Effector CD4-positive, alpha-beta T cell (primary cell): ENCODE measurements at regions not wholly inside any gene's neighbourhood (a gene's known extent, or its start where the extent isn't known, plus 50 kb on each side); places are given as distances from the start of the nearest gene placed in this dataset.
"Not testable (repeated sequence)": the region's sequence is repeated elsewhere in the genome, so short reads cannot be mapped to it uniquely, and the experiment has no call there.

Experiments used
- DNase-seq: peaks from one replicate; pipeline ENCODE4 v3.0.0-alpha.2; 2020

DNA sequence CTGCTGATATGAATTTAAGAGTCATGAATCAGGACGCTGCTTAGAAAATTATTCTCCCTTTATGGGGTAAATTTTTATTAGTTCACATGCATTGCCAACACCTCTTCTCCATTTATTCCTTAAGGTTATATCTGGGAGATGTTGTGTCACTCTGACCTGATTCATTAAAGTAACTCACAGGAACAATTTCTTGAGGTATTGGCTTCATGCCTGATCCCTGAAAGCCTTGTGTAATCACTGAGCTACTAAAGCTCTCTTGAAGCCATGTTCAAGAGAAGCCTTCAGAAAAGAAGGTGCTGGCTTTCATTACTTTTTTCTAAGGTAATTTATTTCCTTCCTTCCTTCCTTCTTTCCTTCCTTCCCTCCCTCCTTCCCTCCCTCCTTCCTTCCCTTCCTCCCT is 420.6 kb downstream of the RAB38 start:
- DNase-seq, result no peak

DNA sequence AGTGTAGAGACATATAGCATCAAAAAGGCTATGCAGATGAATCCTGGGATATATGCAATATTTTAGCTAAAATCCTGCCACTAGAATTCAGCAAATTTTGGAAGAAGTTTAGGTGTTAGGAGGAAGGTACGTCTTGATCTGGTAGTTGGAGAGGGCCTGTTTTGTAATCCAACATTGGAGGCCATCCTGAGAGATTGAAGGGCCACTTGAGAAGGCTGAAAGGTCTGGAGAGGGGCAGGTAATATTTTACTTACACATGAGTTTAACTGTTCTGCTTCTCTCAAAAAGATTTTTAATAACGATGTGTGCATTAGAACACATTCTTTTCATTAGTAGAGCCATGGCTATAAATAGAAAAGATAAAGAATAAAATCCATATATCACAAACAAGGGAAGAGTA is 422.1 kb downstream of the RAB38 start:
- DNase-seq, result no peak

DNA sequence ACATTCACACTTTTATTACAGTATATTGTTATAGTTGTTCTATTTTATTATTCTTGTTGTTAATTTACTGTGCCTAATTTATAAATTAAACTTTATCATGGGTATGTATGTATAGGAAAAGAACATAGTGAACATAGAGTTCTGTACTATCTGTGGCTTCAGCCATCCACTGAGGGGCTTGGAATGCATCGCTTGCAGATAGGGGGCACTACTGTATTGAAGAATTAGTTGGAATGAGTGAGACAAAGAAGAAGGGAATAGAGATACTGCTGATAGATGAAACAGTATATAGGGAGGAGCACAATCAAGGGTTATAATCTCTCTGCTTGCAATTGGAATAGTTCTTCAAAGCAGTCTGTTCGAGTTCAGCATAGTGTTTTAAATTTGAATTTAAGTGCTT is 432.2 kb downstream of the RAB38 start:
- no peak for DNase-seq

DNA sequence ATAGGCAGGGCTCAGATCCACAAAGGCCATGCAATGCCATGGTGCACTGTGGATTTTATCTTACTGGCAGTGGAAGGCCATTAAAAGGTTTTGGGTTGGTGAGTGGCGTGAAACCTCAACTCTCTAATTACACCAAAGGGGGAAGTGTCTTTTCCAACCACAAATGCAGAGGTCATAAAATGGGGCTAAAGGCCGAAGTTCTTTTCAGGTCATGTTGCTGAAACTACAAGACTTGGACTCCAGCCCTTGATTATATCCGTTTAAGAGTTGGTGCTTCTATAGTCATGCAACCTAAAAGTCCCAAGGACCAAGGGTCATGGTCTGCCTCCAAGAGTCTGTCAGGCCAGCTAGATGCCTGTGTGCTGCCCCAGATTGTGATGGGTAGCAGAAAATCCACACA is 434.3 kb downstream of the RAB38 start:
- no peak for DNase-seq

DNA sequence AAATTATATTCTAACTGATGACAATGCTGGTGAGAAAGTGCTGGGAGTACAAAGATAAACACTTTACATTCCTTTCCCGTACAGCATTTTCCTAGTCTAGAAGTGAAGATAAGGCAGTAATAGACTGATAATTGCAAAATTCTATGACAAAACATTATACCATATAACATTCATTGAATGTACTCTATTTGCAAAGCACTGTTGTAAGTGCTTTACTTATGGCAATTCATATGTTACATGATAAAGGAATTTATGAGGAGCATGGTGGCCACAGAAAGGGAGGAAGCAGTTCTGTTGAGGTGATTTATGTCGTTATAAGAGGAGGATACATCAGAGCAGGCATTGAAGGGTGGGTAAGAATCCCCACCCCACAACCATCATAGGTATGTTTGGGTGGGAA is 434.8 kb downstream of the RAB38 start:
- no peak for DNase-seq

DNA sequence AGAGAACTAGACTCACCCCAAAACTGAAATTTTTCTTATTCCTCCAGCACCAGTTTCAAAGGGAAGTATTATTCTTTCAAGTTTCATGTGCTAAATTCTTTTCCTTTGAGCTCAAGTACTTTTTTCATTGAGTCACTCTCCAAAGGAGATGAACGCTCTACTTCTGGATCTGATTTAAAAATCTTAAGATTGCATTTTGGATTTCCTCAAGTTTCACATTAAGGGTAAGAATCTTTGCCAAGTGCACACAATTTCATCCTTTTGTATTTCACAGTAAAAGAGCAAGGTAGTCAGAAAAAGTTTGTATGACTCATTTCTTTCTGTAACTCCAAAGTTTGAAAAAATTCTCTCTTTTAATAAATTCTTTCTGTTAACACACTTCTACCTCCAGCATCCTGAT is 435.5 kb downstream of the RAB38 start:
- no peak for DNase-seq

DNA sequence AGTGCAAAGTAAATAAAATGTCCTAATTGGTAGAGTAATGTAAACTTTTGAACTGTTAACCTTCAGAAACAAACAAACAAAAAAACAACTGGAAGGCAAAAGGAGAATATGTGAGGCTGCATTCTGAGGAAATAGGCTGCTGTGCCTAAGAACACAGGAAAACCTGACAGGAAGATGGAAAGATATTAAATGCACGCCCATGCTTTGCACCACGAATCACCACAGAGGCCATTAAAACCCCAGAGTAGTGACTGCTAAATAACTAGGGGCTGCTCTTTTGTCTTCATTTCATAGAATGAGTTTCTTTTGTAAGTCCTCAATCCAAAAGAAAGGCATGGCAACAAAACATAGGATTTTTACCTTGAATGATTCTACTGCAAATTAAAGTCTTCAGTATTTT is 436.0 kb downstream of the RAB38 start:
- DNase-seq, result no peak

DNA sequence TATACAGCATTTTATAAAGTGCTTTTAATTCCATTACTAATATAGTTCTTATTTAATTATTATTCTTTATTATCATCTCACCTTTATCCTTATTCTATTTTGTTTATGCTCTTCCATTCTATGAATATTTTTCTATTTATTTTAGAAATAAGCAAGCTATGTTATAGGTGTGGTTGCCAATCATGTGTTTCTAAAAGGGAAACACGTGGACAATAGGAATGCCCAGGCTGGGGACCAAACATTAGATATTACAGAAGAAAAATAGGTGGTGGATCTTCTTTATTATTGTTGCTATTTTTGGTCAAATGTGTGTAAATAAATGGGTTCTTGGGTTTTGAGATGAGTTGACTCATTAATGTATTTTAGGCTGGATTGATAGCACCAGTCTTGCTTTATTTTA is 438.3 kb downstream of the RAB38 start:
- no peak for DNase-seq

DNA sequence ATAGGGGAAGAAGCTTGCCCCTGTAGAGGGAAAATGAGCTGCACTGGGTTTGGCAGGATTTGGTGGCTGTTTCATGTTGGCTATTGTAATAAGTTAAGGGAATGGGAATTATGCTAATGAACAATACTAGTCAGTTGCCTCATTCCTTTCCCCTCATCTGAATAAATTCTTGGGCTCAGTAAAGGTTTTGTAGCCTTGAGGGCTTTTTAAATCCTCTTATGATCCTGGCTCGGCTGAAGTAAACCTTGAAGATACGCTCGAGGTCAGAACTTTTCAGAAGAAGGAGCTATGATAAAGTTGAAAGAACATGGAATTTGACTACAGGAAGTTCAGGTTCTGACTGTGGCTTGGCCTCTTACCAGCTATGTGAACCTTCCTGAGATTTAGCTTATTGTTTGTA is 448.7 kb downstream of the RAB38 start:
- DNase-seq, result no peak

DNA sequence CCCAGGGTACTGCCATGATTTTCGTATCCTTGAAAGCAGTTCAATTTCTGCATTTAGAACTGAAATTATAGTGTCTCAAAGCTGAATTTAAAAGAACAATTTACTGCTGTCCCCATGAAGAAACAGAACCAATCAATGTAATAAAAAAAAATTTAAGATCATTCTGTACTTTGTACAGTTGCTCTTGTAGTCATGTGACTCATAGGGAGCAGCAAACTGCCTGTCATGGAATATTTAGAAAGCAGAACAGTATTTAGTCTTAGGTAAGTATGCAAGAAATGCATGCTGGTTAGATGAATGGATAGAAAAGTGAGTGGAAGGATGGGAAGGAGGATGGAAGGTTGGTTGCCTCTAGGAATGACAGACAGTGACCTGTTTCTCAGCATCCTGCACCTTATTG is 450.9 kb downstream of the RAB38 start:
- no peak for DNase-seq

DNA sequence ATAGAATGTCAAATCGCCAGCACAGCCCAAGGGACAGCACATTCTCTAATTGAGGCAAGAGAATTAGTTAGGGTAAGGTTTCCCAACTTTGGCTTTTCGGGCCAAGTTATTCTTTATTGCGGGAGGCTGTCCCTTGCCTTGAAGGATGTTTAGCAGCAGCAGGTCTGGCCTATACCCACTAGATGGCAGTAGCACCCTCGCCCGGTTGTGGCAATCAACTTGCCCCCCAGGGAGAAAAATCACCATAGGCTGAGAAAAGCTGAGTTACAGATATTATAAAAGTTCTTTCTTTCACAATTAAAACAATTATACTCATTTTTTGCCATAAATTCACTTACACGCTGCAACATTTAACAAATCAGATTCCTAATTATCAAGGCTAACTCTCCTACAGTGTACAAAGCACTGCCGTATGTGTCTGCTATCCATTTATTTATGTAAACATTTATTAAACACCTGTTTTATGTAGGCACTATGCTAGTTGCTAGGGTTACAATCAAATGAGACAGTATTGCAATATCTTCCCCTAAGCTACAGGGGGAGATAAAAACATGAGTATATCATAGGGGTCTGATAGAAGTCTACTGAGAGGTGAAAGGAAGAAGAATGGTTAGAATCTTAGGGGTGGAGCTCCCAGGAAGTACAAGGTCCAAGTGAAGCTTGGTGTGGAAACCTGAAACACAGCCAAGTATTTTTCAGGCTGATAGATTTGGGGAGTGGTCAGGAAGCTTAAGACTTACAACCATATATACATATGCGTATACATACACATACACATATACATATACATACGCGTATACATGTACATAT is 452.3 kb downstream of the RAB38 start:
- DNase-seq, result no peak

DNA sequence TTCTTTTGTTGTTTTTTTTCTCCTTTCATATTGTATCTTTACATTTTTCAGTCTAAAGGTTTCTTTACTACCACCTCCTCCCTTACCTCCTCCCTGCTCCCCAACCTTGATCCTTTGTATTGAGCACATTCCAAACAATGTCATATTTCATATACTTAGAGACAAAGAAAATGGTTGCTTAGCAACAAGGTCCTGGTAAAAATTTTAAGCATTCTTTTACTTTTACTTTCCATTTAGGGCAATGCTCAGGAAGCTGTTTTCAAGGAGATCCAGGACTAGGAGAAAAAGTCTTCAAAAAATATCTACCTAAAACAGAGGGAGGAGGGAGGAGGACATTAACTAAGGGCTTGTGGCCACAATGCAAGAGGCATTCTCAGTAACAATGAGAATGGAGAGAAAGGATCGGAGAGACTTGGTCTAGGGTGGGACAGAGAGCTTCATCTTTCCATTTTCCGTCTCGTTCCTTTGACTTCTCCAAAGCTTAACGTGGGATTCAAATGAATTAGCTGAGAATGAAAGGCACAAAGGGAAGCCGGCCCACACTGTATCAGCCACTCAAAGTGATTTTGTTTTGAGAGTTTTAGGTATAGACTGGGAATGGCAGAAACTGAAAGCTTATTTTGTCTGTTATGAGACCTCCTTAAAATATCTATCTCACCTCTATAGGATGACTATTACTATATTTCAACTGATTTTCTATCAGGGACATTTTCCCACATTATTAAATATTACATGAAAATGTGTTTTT is 455.7 kb downstream of the RAB38 start:
- DNase-seq, result no peak

DNA sequence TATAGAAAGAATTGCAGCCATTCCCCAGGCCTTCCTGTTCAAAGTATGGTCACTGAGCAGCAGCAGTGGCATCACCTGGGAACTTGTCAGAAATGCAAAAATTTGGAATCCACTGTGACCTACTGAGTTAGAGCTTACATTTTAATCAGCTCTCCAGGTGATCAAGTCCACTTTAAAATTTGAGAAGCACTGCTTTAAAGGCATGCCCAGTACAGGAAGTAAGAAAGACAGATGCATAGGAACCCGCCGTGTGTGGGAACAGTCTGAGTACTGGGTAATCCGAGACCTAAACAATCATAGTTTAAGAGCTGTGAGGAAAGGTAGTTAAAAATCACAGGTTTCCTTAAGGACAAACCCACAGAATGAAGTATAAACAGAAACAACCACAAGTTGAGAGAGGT is 462.4 kb downstream of the RAB38 start:
- DNase-seq, result no peak

DNA sequence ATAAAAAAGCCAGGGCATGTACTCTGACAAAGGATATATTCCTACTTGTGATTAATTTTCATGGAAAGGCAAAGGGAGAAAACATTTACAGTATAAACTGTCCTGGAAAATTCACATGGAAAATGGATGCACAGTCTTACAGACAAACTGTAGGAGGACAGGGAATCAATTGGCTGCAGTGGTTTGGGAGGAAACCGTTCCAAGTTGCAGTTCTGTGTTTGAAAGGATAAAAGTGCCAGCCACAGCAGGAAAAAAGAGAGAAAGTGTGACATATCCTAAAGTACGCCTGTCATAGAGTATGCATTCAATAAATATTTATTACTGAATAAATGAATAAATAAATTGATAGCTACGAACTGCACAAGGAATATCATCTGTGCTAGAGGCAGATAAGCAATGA is 462.9 kb downstream of the RAB38 start:
- no peak for DNase-seq

DNA sequence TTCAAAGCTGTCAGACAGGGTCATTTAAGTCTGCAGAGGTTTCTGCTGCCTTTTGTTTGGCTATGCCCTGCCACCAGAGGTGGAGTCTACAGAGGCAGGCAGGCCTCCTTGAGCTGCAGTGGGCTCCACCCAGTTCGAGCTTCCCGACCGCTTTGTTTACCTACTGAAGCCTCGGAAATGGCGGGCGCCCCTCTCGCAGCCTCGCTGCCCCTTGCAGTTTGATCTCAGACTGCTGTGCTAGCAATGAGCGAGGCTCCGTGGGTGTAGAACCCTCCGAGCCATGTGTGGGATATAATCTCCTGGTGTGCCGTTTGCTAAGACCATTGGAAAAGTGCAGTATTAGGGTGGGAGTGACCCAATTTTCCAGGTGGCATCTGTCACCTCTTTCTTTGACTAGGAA is 471.7 kb downstream of the RAB38 start:
- not testable (repeated sequence) for DNase-seq

DNA sequence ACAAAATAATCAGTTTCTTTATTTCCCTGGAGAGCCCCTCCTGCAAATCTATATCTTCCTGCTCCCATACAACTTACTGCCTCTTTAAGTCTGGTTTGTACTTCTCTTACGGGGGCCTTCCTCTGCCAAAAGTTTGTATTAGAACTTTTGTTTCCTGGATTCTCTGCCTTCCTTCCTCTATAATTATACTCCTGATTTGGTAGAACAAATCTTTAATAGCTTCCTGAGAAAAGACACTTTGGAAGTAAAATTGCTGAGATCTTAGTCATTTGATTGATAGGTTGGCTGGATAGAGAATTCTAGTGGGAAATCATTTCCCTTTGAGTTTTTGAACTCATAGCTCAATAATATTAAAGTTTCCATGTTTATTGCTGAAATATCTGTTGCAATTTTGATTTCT is 499.2 kb downstream of the RAB38 start:
- no peak for DNase-seq

DNA sequence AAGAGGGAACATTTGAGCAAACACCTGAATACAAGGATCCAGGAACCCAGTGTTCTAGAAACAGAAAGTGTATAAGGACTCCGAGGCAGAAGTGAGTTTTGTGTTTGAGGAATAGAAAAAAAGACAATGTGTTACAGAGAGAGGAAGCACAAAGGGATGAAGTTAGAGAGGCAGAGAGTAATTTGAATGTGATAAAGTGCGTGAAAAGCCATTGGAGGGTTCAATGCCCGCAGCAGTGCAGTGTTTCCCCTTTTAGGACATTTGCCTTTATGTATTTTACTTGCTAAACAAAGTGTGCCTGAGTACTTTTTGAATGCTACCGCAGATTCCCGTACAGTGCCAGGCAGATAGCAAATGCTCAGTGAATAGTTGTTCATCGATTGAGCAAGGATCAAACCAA is 508.5 kb downstream of the RAB38 start:
- no peak for DNase-seq

DNA sequence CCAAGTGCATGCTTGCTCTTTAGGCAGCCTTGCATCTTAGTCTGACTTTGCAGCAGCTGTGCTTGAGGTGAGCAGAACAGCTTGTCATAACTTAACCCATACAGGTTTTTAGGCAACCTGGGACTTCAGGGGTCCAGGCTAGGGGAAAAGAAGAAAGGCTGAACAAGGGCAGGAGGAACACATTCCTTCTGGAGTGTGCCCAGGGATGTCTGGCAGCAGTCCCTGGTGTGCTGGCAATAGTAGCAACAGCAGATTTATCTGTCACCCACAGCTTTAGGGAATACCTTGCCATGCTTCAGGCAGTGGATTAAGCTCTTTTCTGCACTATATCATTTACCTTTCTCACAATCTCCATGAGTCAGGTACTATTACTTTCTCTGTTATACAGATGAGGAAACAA is 513.0 kb downstream of the RAB38 start:
- DNase-seq, result no peak

DNA sequence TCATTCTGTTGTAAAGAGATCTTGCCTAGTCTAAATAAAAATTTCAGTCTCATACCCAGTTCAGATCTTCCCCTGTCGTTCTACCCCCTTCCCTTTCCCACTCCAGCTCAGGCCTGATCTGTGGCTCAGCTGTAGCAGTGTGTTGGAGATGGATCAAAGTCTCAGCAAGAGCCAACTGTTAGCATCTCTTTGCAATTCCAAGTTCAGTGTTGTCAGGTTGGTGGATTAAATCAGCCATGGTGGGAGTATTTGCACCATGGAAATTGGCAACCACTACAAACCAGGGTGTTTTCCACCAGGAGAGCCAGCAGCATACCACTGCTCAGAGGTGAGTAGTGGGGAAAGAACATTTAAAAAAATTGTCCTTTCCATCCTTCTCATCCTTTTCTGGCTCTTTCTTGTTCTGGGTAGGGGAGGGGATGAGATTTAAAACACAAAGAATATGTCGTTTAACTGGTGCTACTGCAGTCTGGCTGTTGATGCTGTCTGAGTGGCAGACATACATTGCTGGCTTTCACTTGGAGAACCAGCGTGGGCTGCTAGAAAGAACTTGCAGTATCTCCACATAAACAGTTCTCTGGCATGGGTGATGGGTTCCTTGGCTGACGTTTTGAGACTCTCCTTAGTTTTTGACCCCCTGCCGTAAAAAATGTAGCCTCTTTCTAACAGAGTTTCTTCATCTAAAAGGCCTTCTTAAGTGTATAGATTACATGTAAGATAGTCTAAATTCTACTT is 514.1 kb downstream of the RAB38 start:
- DNase-seq, result no peak

DNA sequence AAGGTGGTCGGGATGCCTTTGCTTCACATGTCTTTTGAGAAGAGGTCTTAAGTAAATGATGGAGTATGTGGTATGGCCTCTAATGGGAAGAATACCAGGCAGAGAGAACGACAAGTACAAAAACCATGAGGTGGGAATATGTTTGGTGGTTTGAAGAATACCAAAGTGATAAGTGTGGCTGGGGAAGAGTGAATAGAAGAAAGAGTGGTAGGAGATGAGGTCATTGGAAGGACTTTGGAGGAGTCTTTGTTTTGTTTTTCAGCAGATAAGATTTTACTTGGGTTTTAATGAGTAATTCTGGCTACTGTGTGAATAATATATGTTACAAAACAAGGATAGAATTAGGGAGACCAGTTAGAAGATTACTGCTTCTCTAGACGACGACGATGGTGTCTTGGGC is 515.4 kb downstream of the RAB38 start:
- no peak for DNase-seq

DNA sequence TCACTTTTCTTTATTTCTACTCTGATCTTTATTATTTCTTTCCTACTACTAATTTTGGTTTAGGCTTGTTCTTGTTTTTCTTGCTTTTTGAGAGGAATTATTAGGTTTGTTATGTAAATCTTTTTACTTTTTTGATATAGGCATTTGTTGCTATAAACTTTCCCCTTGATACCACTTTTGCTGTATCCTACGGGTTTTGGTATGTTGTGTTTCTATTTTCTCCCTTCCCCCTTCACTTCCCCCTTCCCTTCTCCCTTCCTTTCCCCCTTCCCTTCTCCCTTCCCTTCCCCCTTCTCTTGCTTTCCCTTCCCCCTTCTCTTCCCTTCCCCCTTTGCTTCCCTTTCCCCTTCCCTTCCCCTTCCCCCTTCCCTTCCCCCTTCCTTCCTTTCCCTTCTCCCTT is 529.6 kb downstream of the RAB38 start:
- DNase-seq, result no peak

DNA sequence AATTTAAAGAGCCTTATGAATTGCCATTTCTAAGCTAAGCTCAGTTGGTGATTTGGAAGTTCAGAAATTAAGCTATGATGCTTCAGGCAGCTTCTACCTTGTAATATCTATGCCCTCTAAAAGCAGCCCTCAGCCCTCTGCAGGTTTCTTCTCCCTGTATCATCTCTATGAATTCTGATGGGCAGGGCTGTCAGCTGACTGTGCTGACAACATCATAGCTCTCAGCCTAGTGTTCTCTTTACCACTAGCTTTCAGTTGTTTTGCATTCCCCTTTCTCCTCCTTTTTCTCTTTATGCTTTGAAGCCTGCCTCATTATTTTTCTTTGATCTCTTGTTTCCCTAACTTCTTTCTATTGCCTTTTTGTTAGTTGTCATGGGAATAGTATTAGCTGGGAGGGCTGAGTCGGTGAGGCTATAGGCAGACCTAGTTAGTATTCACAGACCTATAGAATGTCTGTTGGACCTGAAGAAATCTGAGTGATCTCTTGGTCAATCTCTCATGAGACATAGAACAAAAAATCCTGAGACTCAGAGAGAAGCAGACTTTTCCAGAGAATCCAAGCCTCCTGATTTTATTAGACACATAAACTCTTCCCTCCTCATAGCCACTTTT is 535.4 kb downstream of the RAB38 start:
- DNase-seq, result no peak

DNA sequence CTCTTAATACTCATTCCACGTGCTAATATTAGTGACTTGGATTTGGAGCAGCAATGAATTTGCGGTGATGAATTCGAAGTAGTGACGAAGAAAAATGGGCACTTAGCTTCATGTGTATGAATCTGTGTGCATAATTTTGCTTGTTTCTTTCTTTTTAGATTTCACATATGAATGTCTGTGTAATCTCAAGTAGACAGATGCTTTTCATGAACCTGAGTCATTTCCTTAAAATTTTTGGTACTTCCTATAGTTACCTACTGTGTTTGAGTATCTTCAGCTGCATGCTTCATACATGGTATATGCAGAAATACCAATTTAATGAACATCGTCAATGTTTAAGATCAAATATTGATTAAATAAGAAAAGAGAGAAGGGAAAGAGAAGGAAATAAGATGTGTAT is 540.2 kb downstream of the RAB38 start:
- no peak for DNase-seq

DNA sequence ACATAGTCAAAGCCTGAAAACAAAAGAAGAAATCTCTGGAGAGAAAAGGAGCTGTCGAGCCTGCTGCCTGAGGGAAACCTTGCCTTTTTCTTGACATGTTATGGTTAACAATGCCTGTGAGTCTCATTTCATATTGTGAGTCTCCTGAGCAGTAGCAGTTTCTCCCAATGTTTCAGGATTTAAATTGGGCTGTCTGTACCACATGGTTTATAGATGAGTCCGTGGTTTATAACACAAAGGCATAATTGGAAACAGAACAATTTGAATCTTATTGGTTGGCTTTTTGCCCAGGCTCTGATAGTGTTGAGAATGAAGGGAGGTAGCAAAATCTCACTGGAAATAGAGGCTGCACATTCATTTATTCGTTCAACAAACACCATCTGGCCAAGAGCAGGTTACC is 540.9 kb downstream of the RAB38 start:
- no peak for DNase-seq
